ENCODE measurements at regions not wholly inside any gene's neighbourhood (a gene's known extent, or its start where the extent isn't known, plus 50 kb on each side); places are given as distances from the start of the nearest gene placed in this dataset.

GRCh38 chr6:963456-963855, 270.5 kb upstream of the EXOC2 start (continued):
- TF ChIP-seq POLR2AphosphoS5 (IDR thresholded peaks at IDR 0.05; ENCODE audit: low read length) (no peak), CTCF (IDR thresholded peaks at IDR 0.05 in 2 of 3, conservative IDR thresholded peaks at IDR 0.05 in 1 of 3; ENCODE audit: control insufficient read depth in 2 of 3, extremely low read depth in 1 of 3, insufficient read depth in 1 of 3, low read depth in 3 of 3, low read length in 3 of 3) (no peak)

- RAD21 ChIA-PET (ENCODE audit: unreplicated experiment) = no interaction called here
- no peak overlapping the region for H2AFZ ChIP-seq (ENCODE audit: control insufficient read depth, low read depth, low read length)
- no peak overlapping the region for H3K4me3 ChIP-seq
- no peaks in the 10 kb centered on the region for H3K79me2 ChIP-seq (ENCODE audit: control insufficient read depth, insufficient read depth, low read length)
- POLR2A ChIA-PET = no interaction called here
- H4K20me1 ChIP-seq (ENCODE audit: control insufficient read depth, insufficient read depth) = no peaks in the 10 kb centered on the region
- intact Hi-C loops (cut with micrococcal nuclease; ENCODE audit: unreplicated experiment) (no loop called here), in situ Hi-C loops (cut with MboI) (no loop called here)
- H3K27ac ChIP-seq (ENCODE audit: control insufficient read depth, insufficient read depth) = no peak overlapping the region
- no peak overlapping the region for H3K9ac ChIP-seq (ENCODE audit: control insufficient read depth, insufficient read depth, low read length)
- no peaks in the 10 kb centered on the region; a peak in 3 of 4 replicates for H3K27me3 ChIP-seq (replicated peaks in 1 of 2; ENCODE audit: control insufficient read depth in 2 of 2, insufficient read depth in 2 of 2, low read length in 1 of 2)
- no peak for FAIRE-seq
- ATAC-seq = no peak
- H3K4me1 ChIP-seq (ENCODE audit: control insufficient read depth, insufficient read depth, low read length) = no peaks in the 10 kb centered on the region
- no peak for TF ChIP-seq NR2C2 (IDR thresholded peaks at IDR 0.05; ENCODE audit: borderline replicate concordance, control insufficient read depth, insufficient read length, low read depth)
- no peak for TF ChIP-seq NR2C1 (IDR thresholded peaks at IDR 0.05)
- no peak for TF ChIP-seq CTCF (IDR thresholded peaks at IDR 0.05 in 2 of 3, conservative IDR thresholded peaks at IDR 0.05 in 1 of 3; ENCODE audit: control insufficient read depth in 2 of 3, extremely low read depth in 1 of 3, insufficient read depth in 1 of 3, low read depth in 3 of 3, low read length in 3 of 3)
- TF ChIP-seq BACH1 (IDR thresholded peaks at IDR 0.05; ENCODE audit: borderline replicate concordance) = no peak
- TF ChIP-seq HCFC1 (IDR thresholded peaks at IDR 0.05; ENCODE audit: low read length) = no peak
- TF ChIP-seq MYC (IDR thresholded peaks at IDR 0.05; ENCODE audit: insufficient read depth, insufficient read length, insufficient replicate concordance, low read length, severe bottlenecking) = no peak
- TF ChIP-seq SMC3 (IDR thresholded peaks at IDR 0.05; ENCODE audit: borderline replicate concordance, low read length) = no peak
- no peak for TF ChIP-seq CUX1 (IDR thresholded peaks at IDR 0.05; ENCODE audit: insufficient replicate concordance, low read depth, low read length)
- no peak for TF ChIP-seq NKRF (conservative IDR thresholded peaks at IDR 0.05)
- H3K4me2 ChIP-seq (ENCODE audit: control insufficient read depth, insufficient read depth) = no peak overlapping the region
- DNase-seq (ENCODE audit: low read depth, low spot score) = no peak
- no peaks in the 10 kb centered on the region for H3K36me3 ChIP-seq (ENCODE audit: control insufficient read depth in 2 of 2, insufficient read depth in 2 of 2, low read length in 1 of 2)
- no TSS peak for BruUV-seq (replicated peaks)
- CTCF ChIA-PET = no interaction called here
- SMC1A ChIA-PET (ENCODE audit: uncharacterized antibody, unreplicated experiment) = no interaction called here
- H3K9me3 ChIP-seq (replicated peaks; ENCODE audit: control insufficient read depth, insufficient read depth, low read length) = no peaks in the 10 kb centered on the region; the same call in 2 of the 3 replicates
- WGBS (ENCODE audit: insufficient coverage, insufficient replicate concordance, low lambda C conversion rate, missing lambda C conversion rate) = 12% methylated on average over 10 of the region's 10 CpGs
Measured at GRCh38 chr6:961407-961960, 268.5 kb upstream of the EXOC2 start.

All from GM12878 (cell line).